ENCODE measurements at regions not wholly inside any gene's neighbourhood (a gene's known extent, or its start where the extent isn't known, plus 50 kb on each side); places are given as distances from the start of the nearest gene placed in this dataset.

DNA sequence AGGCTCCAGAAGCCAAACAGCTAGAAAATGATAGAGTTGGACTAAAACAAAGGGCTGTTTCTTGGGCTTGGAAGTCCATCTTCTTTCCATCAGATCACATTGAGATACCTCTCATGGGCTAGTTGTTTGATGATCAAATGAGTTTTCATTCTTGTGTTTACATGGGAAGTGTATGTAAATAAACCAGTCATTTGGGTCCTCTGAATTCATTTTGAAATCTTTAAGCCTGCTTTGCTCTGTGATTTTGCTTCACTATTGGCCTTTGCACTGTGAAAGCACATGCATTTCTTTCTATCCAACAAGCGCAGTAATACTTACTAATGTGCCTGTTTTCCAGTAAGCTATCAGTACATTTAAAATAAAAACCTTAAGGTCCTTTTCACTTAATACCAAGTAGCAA is 200.5 kb upstream of the IRS2 start:
- TF ChIP-seq, protein P1, sequence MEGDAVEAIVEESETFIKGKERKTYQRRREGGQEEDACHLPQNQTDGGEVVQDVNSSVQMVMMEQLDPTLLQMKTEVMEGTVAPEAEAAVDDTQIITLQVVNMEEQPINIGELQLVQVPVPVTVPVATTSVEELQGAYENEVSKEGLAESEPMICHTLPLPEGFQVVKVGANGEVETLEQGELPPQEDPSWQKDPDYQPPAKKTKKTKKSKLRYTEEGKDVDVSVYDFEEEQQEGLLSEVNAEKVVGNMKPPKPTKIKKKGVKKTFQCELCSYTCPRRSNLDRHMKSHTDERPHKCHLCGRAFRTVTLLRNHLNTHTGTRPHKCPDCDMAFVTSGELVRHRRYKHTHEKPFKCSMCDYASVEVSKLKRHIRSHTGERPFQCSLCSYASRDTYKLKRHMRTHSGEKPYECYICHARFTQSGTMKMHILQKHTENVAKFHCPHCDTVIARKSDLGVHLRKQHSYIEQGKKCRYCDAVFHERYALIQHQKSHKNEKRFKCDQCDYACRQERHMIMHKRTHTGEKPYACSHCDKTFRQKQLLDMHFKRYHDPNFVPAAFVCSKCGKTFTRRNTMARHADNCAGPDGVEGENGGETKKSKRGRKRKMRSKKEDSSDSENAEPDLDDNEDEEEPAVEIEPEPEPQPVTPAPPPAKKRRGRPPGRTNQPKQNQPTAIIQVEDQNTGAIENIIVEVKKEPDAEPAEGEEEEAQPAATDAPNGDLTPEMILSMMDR (IDR thresholded peaks at IDR 0.05) = no peak
- no peak for TF ChIP-seq POLR2A (IDR thresholded peaks at IDR 0.05)

All from lower leg skin (tissue), 3 donors.